Right ventricle myocardium superior (tissue), 1 donor: ENCODE measurements at regions not wholly inside any gene's neighbourhood (a gene's known extent, or its start where the extent isn't known, plus 50 kb on each side); places are given as distances from the start of the nearest gene placed in this dataset.
"Not testable (repeated sequence)": the region's sequence is repeated elsewhere in the genome, so short reads cannot be mapped to it uniquely, and the experiment has no call there.

Experiments used
- ATAC-seq: fragments of 200-7000 bp; cut with Tn5 transposase; one replicate; pipeline ENCODE4 v1.9.1; 2020; ENCODE audit warnings: mild to moderate bottlenecking; ENCODE audit not compliant: poor library complexity
- DNase-seq: peaks from one replicate; pipeline ENCODE4 v3.0.0-alpha.2; 2020
- intact Hi-C: fragments of 100-400 bp; cut with DNase I; formaldehyde crosslinking; loops from one replicate; pipeline ENCODE4 v1.11.2; 2022
- donor health status: DM: no; HTN: yes; CAD: no; lungs with severe emphysema.

- ATAC-seq, result no peak
- DNase-seq, result no peak
Measured at GRCh38 chr13:97753942-97754670, 199.4 kb upstream of the IPO5 start.

GRCh38 chr13:97757807-97758206 lies 195.7 kb upstream of the IPO5 start:
- DNase-seq, result peak; percentile 75
- ATAC-seq, result peak; percentile 95
- intact Hi-C loops, result no loop called here

More at GRCh38 chr13:97753942-97754670, 199.4 kb upstream of the IPO5 start:
- intact Hi-C loops, result no loop called here

GRCh38 chr13:97758317-97758716 lies 195.2 kb upstream of the IPO5 start:
- no peak for DNase-seq
- peak; percentile 80 for ATAC-seq
- intact Hi-C loops, result no loop called here

GRCh38 chr13:97761796-97762540 lies 191.5 kb upstream of the IPO5 start:
- intact Hi-C loops, result no loop called here
- DNase-seq, result no peak

GRCh38 chr13:97766749-97767148 lies 186.7 kb upstream of the IPO5 start:
- ATAC-seq (peak; percentile 43), DNase-seq (no peak)
- intact Hi-C loops, result no loop called here

More at GRCh38 chr13:97761796-97762540, 191.5 kb upstream of the IPO5 start:
- no peak for ATAC-seq

- ATAC-seq (no peak), DNase-seq (no peak)
- intact Hi-C loops, result no loop called here
Measured at GRCh38 chr13:97768134-97768533, 185.3 kb upstream of the IPO5 start.

GRCh38 chr13:97770231-97770630 lies 183.2 kb upstream of the IPO5 start:
- intact Hi-C loops, ATAC-seq, DNase-seq: not testable (repeated sequence)

GRCh38 chr13:97772466-97772865 lies 181.0 kb upstream of the IPO5 start:
- intact Hi-C loops, ATAC-seq: not testable (repeated sequence)

GRCh38 chr13:97774391-97775100 lies 178.9 kb upstream of the IPO5 start:
- ATAC-seq, intact Hi-C loops, DNase-seq: not testable (repeated sequence)

More at GRCh38 chr13:97772466-97772865, 181.0 kb upstream of the IPO5 start:
- not testable (repeated sequence) for DNase-seq

- intact Hi-C loops, result no loop called here
- DNase-seq (no peak), ATAC-seq (no peak)
Measured at GRCh38 chr13:97780486-97780885, 173.0 kb upstream of the IPO5 start.

GRCh38 chr13:97781891-97782305 lies 171.6 kb upstream of the IPO5 start:
- DNase-seq, result peak; percentile 56
- peak; percentile 96 for ATAC-seq

GRCh38 chr13:97786510-97786909 lies 167.0 kb upstream of the IPO5 start:
- intact Hi-C loops, result no loop called here
- DNase-seq, result no peak
- no peak for ATAC-seq

More at GRCh38 chr13:97781891-97782305, 171.6 kb upstream of the IPO5 start:
- intact Hi-C loops, result no loop called here

GRCh38 chr13:97797553-97797952 lies 155.9 kb upstream of the IPO5 start:
- ATAC-seq, result no peak
- no peak for DNase-seq
- intact Hi-C loops, result no loop called here

GRCh38 chr13:97798171-97798821 lies 155.2 kb upstream of the IPO5 start:
- DNase-seq (no peak), ATAC-seq (no peak)
- intact Hi-C loops, result no loop called here

GRCh38 chr13:97798836-97799235 lies 154.6 kb upstream of the IPO5 start:
- no peak for DNase-seq
- intact Hi-C loops, result no loop called here
- ATAC-seq, result peak; percentile 41

GRCh38 chr13:97802213-97802612 lies 151.3 kb upstream of the IPO5 start:
- DNase-seq, result no peak
- intact Hi-C loops, result no loop called here
- no peak for ATAC-seq

- intact Hi-C loops, result no loop called here
Measured at GRCh38 chr13:97809576-97809975, 143.9 kb upstream of the IPO5 start.

GRCh38 chr13:97810152-97810551 lies 143.3 kb upstream of the IPO5 start:
- intact Hi-C loops, result no loop called here
- no peak for ATAC-seq
- DNase-seq, result no peak

More at GRCh38 chr13:97809576-97809975, 143.9 kb upstream of the IPO5 start:
- DNase-seq (no peak), ATAC-seq (no peak)

- intact Hi-C loops, result no loop called here
- ATAC-seq (no peak), DNase-seq (no peak)
Measured at GRCh38 chr13:97822377-97822776, 131.1 kb upstream of the IPO5 start.
